ENCODE measurements at regions not wholly inside any gene's neighbourhood (a gene's known extent, or its start where the extent isn't known, plus 50 kb on each side); places are given as distances from the start of the nearest gene placed in this dataset.

DNA sequence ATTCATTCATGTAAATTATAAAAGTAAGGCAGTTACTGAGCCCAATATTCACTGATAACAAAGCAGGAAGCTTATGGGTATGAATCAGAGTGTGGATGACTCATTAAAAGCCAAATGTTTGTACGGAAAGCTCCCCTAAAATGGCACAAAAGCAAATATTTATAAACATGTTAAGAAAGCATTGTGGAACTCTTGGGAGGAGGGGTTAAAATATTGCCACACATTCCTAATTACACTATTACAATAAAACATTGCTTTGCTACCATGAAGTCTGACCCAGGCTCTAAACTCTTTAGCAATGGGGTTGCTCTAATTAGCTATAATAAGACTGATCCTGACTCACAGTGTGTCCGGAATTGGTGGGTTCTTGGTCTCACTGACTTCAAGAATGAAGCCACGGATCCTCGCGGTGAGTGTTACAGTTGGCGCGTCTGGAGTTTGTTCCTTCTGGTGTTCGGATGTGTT lies 110.9 kb downstream of the NAB1 start:
- TF ChIP-seq, protein P1, sequence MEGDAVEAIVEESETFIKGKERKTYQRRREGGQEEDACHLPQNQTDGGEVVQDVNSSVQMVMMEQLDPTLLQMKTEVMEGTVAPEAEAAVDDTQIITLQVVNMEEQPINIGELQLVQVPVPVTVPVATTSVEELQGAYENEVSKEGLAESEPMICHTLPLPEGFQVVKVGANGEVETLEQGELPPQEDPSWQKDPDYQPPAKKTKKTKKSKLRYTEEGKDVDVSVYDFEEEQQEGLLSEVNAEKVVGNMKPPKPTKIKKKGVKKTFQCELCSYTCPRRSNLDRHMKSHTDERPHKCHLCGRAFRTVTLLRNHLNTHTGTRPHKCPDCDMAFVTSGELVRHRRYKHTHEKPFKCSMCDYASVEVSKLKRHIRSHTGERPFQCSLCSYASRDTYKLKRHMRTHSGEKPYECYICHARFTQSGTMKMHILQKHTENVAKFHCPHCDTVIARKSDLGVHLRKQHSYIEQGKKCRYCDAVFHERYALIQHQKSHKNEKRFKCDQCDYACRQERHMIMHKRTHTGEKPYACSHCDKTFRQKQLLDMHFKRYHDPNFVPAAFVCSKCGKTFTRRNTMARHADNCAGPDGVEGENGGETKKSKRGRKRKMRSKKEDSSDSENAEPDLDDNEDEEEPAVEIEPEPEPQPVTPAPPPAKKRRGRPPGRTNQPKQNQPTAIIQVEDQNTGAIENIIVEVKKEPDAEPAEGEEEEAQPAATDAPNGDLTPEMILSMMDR (conservative IDR thresholded peaks at IDR 0.05), result no peak
- TF ChIP-seq ZFX (IDR thresholded peaks at IDR 0.05), result no peak
